T-helper 1 cell treated with Interleukin-12 subunit alpha and Interleukin-12 subunit beta and Interleukin-4 antibody, amounts not matched to agents 30 μg/mL and 1 μg/mL, for 36 hours (primary cell): ENCODE measurements at regions not wholly inside any gene's neighbourhood (a gene's known extent, or its start where the extent isn't known, plus 50 kb on each side); places are given as distances from the start of the nearest gene placed in this dataset.
"Not testable (repeated sequence)": the region's sequence is repeated elsewhere in the genome, so short reads cannot be mapped to it uniquely, and the experiment has no call there.

Experiments
- H3K27ac Mint-ChIP-seq: one replicate; pipeline ENCODE4 v1.8.0; 2021; ENCODE audit warnings: mild to moderate bottlenecking, mixed read lengths
- H3K27me3 Mint-ChIP-seq: one replicate; pipeline ENCODE4 v1.8.0; 2021; ENCODE audit warnings: low read depth, mixed read lengths
- H3K36me3 Mint-ChIP-seq: one replicate; pipeline ENCODE4 v1.8.0; 2021; ENCODE audit warnings: low read depth, mixed read lengths
- H3K4me1 Mint-ChIP-seq: one replicate; pipeline ENCODE4 v1.8.0; 2021; ENCODE audit warnings: low read depth, mixed read lengths
- H3K4me3 Mint-ChIP-seq: one replicate; pipeline ENCODE4 v1.8.0; 2021; ENCODE audit warnings: mild to moderate bottlenecking, moderate library complexity, mixed read lengths
- H3K9me3 Mint-ChIP-seq: one replicate; pipeline ENCODE4 v1.8.0; 2021; ENCODE audit warnings: mixed read lengths

DNA sequence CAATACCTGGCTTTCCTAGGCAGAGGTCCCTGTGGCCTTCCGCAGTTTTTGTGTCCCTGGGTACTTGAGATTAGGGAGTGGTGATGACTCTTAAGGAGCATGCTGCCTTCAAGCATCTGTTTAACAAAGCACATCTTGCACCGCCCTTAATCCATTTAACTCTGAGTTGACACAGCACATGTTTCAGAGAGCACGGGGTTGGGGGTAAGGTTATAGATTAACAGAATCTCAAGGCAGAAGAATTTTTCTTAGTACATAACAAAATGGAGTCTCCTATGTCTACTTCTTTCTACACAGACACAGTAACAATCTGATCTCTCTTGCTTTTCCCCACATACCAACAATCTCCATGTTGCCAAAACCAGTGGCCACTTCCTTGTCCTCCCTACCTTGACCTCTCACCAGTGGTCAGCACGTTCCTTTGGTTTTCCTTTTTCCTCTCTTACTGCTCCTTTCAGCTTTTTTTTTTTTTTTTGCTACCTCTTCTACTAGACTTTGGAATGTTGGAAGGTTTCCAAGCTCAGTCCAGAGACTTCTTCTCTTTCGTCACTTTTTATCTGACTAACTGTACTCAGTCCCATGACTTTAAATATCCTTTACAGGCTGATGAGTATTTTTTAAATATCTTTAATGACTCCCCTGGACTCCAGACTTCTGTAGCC is 395.3 kb downstream of the ATP23 start:
- H3K27me3 Mint-ChIP-seq, H3K4me3 Mint-ChIP-seq, H3K27ac Mint-ChIP-seq, H3K9me3 Mint-ChIP-seq, H3K36me3 Mint-ChIP-seq, H3K4me1 Mint-ChIP-seq: not testable (repeated sequence)

- not testable (repeated sequence) for H3K4me3 Mint-ChIP-seq, H3K36me3 Mint-ChIP-seq, H3K27me3 Mint-ChIP-seq, H3K27ac Mint-ChIP-seq, H3K4me1 Mint-ChIP-seq, H3K9me3 Mint-ChIP-seq
Observed at GRCh38 chr12:58337539-58337938, 396.2 kb downstream of the ATP23 start.

GRCh38 chr12:58341791-58342190 is 400.4 kb downstream of the ATP23 start:
- Mint-ChIP-seq H3K4me3 (no peak overlapping the region), H3K4me1 (no peaks in the 10 kb centered on the region), H3K36me3 (no peaks in the 10 kb centered on the region)

GRCh38 chr12:58342736-58343135 is 401.4 kb downstream of the ATP23 start:
- H3K36me3 Mint-ChIP-seq = no peaks in the 10 kb centered on the region
- peaks cover 15% of the 10 kb centered on the region for H3K27me3 Mint-ChIP-seq
- H3K9me3 Mint-ChIP-seq = no peaks in the 10 kb centered on the region
- no peaks in the 10 kb centered on the region for H3K4me1 Mint-ChIP-seq
- H3K4me3 Mint-ChIP-seq = no peak overlapping the region
- H3K27ac Mint-ChIP-seq = no peak overlapping the region

More at GRCh38 chr12:58341791-58342190, 400.4 kb downstream of the ATP23 start:
- H3K27ac Mint-ChIP-seq = no peak overlapping the region
- H3K27me3 Mint-ChIP-seq = peaks cover 15% of the 10 kb centered on the region
- no peaks in the 10 kb centered on the region for H3K9me3 Mint-ChIP-seq

DNA sequence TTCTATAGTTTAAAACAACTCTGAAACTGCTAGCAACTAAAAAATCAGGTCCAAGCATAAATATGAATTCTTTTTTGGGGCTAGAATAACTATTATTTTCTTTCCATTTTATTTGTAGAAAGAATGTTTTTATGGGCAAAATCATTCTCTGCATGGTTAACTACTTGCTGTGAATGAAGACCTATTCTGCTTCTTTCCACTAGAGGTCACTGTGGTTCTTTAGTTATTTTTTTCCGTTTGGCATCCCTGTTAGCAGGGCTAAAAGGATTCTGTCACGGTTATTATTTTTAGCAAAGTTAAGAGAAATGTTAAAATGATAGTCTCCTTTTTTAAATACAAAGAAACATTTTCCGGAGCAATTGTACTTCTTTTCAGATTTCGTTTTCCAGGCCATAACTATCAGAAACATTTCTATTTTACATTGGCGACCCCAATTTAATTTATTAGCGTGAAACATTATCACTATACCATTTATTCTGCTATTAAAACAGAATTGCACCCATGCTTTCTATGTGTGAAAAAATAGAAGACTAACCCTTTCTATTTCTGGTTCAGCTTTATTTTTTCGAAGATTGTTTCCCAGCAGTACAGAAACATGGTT is 404.8 kb downstream of the ATP23 start:
- Mint-ChIP-seq H3K27me3 (peaks cover 15% of the 10 kb centered on the region), H3K27ac (no peak overlapping the region), H3K4me1 (no peaks in the 10 kb centered on the region), H3K9me3 (no peaks in the 10 kb centered on the region), H3K36me3 (no peaks in the 10 kb centered on the region), H3K4me3 (no peak overlapping the region)

DNA sequence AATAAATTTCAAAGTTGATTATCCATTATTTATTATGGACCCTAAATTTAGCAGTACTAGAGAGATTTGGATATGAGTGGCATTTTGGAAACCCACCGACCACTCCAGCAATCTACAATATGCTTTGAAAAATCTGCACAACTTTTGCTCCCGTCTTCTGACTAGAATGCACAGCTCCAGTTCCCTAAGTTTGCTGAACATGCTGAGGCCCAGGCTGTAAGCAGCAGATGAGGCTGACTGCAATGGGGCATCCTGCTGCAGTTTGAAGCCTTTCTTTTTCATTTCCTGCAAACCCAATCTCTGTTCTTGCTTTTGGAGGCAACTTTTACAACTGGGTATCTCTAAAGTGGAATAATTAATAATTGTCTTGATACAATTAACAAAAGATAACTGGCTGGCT is 405.8 kb downstream of the ATP23 start:
- no peak overlapping the region for H3K27ac Mint-ChIP-seq
- H3K4me3 Mint-ChIP-seq = no peak overlapping the region

DNA sequence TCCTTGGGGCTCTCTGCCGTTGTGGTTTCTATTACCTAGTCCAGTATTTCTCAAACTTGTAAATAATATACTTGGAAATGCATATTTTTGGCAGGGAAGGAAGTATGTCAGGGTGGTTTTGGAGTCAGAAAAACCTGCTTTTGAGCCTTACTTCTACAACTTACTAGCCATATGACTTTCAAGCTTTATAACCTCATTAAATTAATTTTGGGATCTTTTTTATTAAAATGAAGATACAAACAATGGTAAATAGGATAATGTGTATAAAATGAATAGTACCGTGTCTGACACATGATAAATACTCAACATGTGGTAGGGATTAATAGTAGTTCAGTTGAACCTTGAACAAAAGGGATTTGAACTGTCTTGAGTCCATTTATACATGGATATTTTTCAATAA is 406.3 kb downstream of the ATP23 start:
- peaks cover 15% of the 10 kb centered on the region for H3K27me3 Mint-ChIP-seq
- H3K36me3 Mint-ChIP-seq = no peaks in the 10 kb centered on the region
- no peaks in the 10 kb centered on the region for H3K4me1 Mint-ChIP-seq
- no peaks in the 10 kb centered on the region for H3K9me3 Mint-ChIP-seq
- no peak overlapping the region for H3K27ac Mint-ChIP-seq
- H3K4me3 Mint-ChIP-seq = no peak overlapping the region

More for the DNA sequence above, 405.8 kb downstream of the ATP23 start:
- Mint-ChIP-seq H3K9me3 (no peaks in the 10 kb centered on the region), H3K27me3 (peaks cover 15% of the 10 kb centered on the region), H3K36me3 (no peaks in the 10 kb centered on the region), H3K4me1 (no peaks in the 10 kb centered on the region)

DNA sequence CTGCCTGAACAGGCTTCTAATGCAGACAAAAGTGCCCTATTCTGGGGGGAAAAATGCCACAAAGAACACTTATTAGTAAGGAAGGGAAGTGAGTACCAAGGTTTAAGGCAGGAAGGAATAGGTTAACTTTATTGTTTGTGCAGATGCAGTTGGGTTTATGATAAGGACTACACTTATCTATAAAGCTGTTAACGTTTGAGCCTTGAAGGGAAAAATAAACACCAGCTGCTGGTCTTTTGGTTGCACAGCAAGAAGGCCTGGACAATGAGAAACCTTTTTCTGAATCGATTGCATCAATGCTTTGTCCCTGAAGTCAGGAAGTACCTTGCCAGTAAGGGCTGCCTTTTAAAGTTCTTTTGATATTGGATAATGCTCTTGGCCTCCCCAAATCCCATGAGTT is 407.8 kb downstream of the ATP23 start:
- no peak overlapping the region for H3K27ac Mint-ChIP-seq
- no peak overlapping the region for H3K4me3 Mint-ChIP-seq
- H3K4me1 Mint-ChIP-seq = no peaks in the 10 kb centered on the region
- no peaks in the 10 kb centered on the region for H3K9me3 Mint-ChIP-seq
- H3K36me3 Mint-ChIP-seq = no peaks in the 10 kb centered on the region
- peaks cover 8% of the 10 kb centered on the region for H3K27me3 Mint-ChIP-seq

- Mint-ChIP-seq H3K27ac (no peak overlapping the region), H3K36me3 (no peaks in the 10 kb centered on the region), H3K4me3 (no peak overlapping the region)
Observed at GRCh38 chr12:58356794-58357193, 415.4 kb downstream of the ATP23 start.

DNA sequence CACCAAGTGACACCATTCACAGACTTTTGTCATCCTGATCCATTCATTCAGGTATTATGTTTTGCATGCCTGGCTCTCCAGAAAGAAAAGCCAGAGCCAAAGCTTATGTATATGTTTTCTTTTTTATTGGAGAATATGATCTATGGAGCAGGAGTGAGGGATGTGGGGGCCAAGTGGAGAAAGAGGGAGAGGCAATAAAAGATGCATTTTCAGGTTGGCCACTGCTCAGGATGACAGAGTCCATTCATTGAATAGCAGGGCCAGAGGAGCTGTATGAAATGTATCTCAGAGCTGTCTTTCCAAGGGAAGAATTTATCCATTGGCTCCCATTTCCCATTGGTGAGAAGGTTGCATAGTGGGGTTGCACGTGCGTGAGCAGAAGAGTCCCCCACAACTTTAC is 416.1 kb downstream of the ATP23 start:
- no peaks in the 10 kb centered on the region for H3K36me3 Mint-ChIP-seq
- no peak overlapping the region for H3K27ac Mint-ChIP-seq
- peaks cover 12% of the 10 kb centered on the region for H3K27me3 Mint-ChIP-seq
- no peaks in the 10 kb centered on the region for H3K4me1 Mint-ChIP-seq
- no peak overlapping the region for H3K4me3 Mint-ChIP-seq
- no peaks in the 10 kb centered on the region for H3K9me3 Mint-ChIP-seq

More at GRCh38 chr12:58356794-58357193, 415.4 kb downstream of the ATP23 start:
- no peaks in the 10 kb centered on the region for H3K9me3 Mint-ChIP-seq
- peaks cover 12% of the 10 kb centered on the region for H3K27me3 Mint-ChIP-seq
- H3K4me1 Mint-ChIP-seq = no peaks in the 10 kb centered on the region

GRCh38 chr12:58358369-58358768 is 417.0 kb downstream of the ATP23 start:
- H3K4me3 Mint-ChIP-seq = no peak overlapping the region
- H3K27ac Mint-ChIP-seq = no peak overlapping the region
- no peaks in the 10 kb centered on the region for H3K4me1 Mint-ChIP-seq
- H3K27me3 Mint-ChIP-seq = peaks cover 12% of the 10 kb centered on the region
- no peaks in the 10 kb centered on the region for H3K9me3 Mint-ChIP-seq
- H3K36me3 Mint-ChIP-seq = no peaks in the 10 kb centered on the region

DNA sequence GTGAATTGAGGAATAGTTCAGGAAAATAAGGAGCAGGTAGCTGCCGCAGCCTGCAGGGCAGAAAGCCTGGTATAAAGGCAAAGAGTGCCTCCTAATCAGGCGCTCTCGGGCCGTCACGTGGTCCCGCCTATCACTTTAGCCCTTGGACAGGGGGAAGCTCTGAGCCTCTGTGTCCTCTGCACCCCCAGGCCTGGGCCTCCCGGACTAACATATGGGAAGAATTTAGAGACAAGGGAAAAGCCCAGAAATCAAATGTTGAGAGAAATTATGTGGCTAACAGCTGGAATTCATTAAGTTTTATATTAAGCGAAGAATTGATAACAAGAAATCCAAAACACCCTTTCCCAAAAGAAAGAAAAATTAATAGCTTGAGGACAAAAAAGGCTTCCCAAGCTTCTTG is 417.7 kb downstream of the ATP23 start:
- H3K4me3 Mint-ChIP-seq = no peak overlapping the region
- H3K36me3 Mint-ChIP-seq = no peaks in the 10 kb centered on the region
- H3K27me3 Mint-ChIP-seq = peaks cover 12% of the 10 kb centered on the region
- H3K4me1 Mint-ChIP-seq = no peaks in the 10 kb centered on the region
- H3K27ac Mint-ChIP-seq = no peak overlapping the region
- H3K9me3 Mint-ChIP-seq = no peaks in the 10 kb centered on the region

DNA sequence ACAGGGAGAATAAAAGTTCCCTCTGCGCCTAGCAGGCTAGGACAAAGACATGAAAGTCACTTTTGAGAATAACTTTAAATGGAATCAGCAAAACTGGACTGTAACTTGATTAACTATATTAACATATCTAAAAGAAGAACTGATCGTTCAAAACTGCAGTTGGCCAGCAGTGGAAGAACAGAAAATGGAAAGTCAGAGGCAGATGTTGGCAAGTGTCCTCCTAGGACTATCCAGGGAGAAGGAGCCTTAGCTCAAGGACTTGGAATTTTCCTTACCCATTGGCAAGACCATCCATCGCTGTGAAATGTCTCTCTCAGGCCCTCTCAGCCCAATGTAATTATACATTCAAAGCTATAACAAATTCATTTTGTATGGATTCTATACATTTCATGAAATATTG is 419.7 kb downstream of the ATP23 start:
- peaks cover 7% of the 10 kb centered on the region for H3K27me3 Mint-ChIP-seq
- H3K27ac Mint-ChIP-seq = no peak overlapping the region
- no peaks in the 10 kb centered on the region for H3K36me3 Mint-ChIP-seq
- no peaks in the 10 kb centered on the region for H3K9me3 Mint-ChIP-seq
- H3K4me1 Mint-ChIP-seq = no peaks in the 10 kb centered on the region
- no peak overlapping the region for H3K4me3 Mint-ChIP-seq

DNA sequence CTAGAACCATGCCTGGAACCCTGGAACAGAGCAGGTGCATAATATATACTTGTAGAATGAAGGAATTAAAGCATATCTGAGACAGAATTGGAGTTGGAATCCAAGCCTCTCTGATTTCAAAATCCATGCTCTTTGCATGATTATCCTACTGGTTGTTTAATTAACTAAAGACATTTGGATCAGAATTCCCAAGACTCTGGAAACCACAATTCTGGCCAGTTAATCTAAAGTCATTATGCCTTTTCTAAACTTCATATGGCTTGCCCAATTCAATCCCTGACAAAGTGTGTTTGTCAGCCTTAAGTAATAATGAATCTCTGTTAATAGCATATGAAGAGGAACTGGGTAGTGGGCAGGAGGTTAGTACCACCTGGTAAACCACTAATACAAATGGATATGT is 422.6 kb downstream of the ATP23 start:
- no peaks in the 10 kb centered on the region for H3K27me3 Mint-ChIP-seq
- H3K4me1 Mint-ChIP-seq = no peaks in the 10 kb centered on the region
- no peak overlapping the region for H3K4me3 Mint-ChIP-seq
- H3K9me3 Mint-ChIP-seq = no peaks in the 10 kb centered on the region
- H3K36me3 Mint-ChIP-seq = no peaks in the 10 kb centered on the region
- H3K27ac Mint-ChIP-seq = no peak overlapping the region

GRCh38 chr12:58364389-58365086 is 423.2 kb downstream of the ATP23 start:
- Mint-ChIP-seq H3K27ac (no peak overlapping the region), H3K36me3 (no peaks in the 10 kb centered on the region), H3K9me3 (no peaks in the 10 kb centered on the region), H3K4me3 (no peak overlapping the region), H3K27me3 (no peaks in the 10 kb centered on the region), H3K4me1 (no peaks in the 10 kb centered on the region)
